ENCODE measurements at regions not wholly inside any gene's neighbourhood (a gene's known extent, or its start where the extent isn't known, plus 50 kb on each side); places are given as distances from the start of the nearest gene placed in this dataset.

GRCh38 chr4:131526686-131527085, 1622.4 kb upstream of the PCDH10 start:
- no peak for TF ChIP-seq POLR2A (IDR thresholded peaks at IDR 0.05)
- no peak for TF ChIP-seq CTCF (IDR thresholded peaks at IDR 0.05)
